ENCODE measurements at regions not wholly inside any gene's neighbourhood (a gene's known extent, or its start where the extent isn't known, plus 50 kb on each side); places are given as distances from the start of the nearest gene placed in this dataset.

- Histone ChIP-seq H3K9me3 (ENCODE audit: low read depth, low read length) (no peaks in the 10 kb centered on the region), H3K4me3 (ENCODE audit: low read length) (no peak overlapping the region), H3K27me3 (ENCODE audit: insufficient read depth, low read length) (no peaks in the 10 kb centered on the region), H3K4me1 (ENCODE audit: insufficient read depth, low read length) (no peaks in the 10 kb centered on the region)
Observed at GRCh38 chr3:28739647-28740046, 391.0 kb upstream of the AZI2 start.

- H3K4me1 ChIP-seq (ENCODE audit: insufficient read depth, low read length): no peaks in the 10 kb centered on the region
- H3K27me3 ChIP-seq (ENCODE audit: insufficient read depth, low read length): no peaks in the 10 kb centered on the region
- no peak overlapping the region for H3K4me3 ChIP-seq (ENCODE audit: low read length)
- no peaks in the 10 kb centered on the region for H3K9me3 ChIP-seq (ENCODE audit: low read depth, low read length)
Observed at GRCh38 chr3:28743271-28743670, 394.6 kb upstream of the AZI2 start.

GRCh38 chr3:28743831-28744230 is 395.2 kb upstream of the AZI2 start:
- Histone ChIP-seq H3K9me3 (ENCODE audit: low read depth, low read length) (no peaks in the 10 kb centered on the region), H3K4me3 (ENCODE audit: low read length) (no peak overlapping the region), H3K27me3 (ENCODE audit: insufficient read depth, low read length) (no peaks in the 10 kb centered on the region), H3K4me1 (ENCODE audit: insufficient read depth, low read length) (no peaks in the 10 kb centered on the region)

- H3K4me3 ChIP-seq (ENCODE audit: low read length): no peak overlapping the region
- peaks cover 5% of the 10 kb centered on the region for H3K9me3 ChIP-seq (ENCODE audit: low read depth, low read length)
- no peaks in the 10 kb centered on the region for H3K4me1 ChIP-seq (ENCODE audit: insufficient read depth, low read length)
Observed at GRCh38 chr3:28745436-28745835, 396.8 kb upstream of the AZI2 start.

GRCh38 chr3:28745916-28746617 is 397.4 kb upstream of the AZI2 start:
- Histone ChIP-seq H3K9me3 (ENCODE audit: low read depth, low read length) (peaks cover 6% of the 10 kb centered on the region), H3K4me3 (ENCODE audit: low read length) (no peak overlapping the region), H3K4me1 (ENCODE audit: insufficient read depth, low read length) (no peaks in the 10 kb centered on the region)

More at GRCh38 chr3:28745436-28745835, 396.8 kb upstream of the AZI2 start:
- H3K27me3 ChIP-seq (ENCODE audit: insufficient read depth, low read length): no peaks in the 10 kb centered on the region

GRCh38 chr3:28746990-28747389 is 398.4 kb upstream of the AZI2 start:
- no peaks in the 10 kb centered on the region for H3K4me1 ChIP-seq (ENCODE audit: insufficient read depth, low read length)

More at GRCh38 chr3:28745916-28746617, 397.4 kb upstream of the AZI2 start:
- H3K27me3 ChIP-seq (ENCODE audit: insufficient read depth, low read length): no peaks in the 10 kb centered on the region

GRCh38 chr3:28751864-28752263 is 403.2 kb upstream of the AZI2 start:
- Histone ChIP-seq H3K4me1 (ENCODE audit: insufficient read depth, low read length) (no peaks in the 10 kb centered on the region), H3K27me3 (ENCODE audit: insufficient read depth, low read length) (no peaks in the 10 kb centered on the region), H3K9me3 (ENCODE audit: low read depth, low read length) (peaks cover 6% of the 10 kb centered on the region), H3K4me3 (ENCODE audit: low read length) (no peak overlapping the region)

More at GRCh38 chr3:28746990-28747389, 398.4 kb upstream of the AZI2 start:
- Histone ChIP-seq H3K9me3 (ENCODE audit: low read depth, low read length) (peaks cover 6% of the 10 kb centered on the region), H3K27me3 (ENCODE audit: insufficient read depth, low read length) (no peaks in the 10 kb centered on the region), H3K4me3 (ENCODE audit: low read length) (no peak overlapping the region)

GRCh38 chr3:28752290-28752689 is 403.7 kb upstream of the AZI2 start:
- Histone ChIP-seq H3K9me3 (ENCODE audit: low read depth, low read length) (peaks cover 6% of the 10 kb centered on the region), H3K4me1 (ENCODE audit: insufficient read depth, low read length) (no peaks in the 10 kb centered on the region), H3K27me3 (ENCODE audit: insufficient read depth, low read length) (no peaks in the 10 kb centered on the region), H3K4me3 (ENCODE audit: low read length) (no peak overlapping the region)

GRCh38 chr3:28756056-28756455 is 407.4 kb upstream of the AZI2 start:
- H3K9me3 ChIP-seq (ENCODE audit: low read depth, low read length): no peaks in the 10 kb centered on the region
- no peaks in the 10 kb centered on the region for H3K27me3 ChIP-seq (ENCODE audit: insufficient read depth, low read length)
- H3K4me1 ChIP-seq (ENCODE audit: insufficient read depth, low read length): no peaks in the 10 kb centered on the region
- H3K4me3 ChIP-seq (ENCODE audit: low read length): no peak overlapping the region

- Histone ChIP-seq H3K27me3 (ENCODE audit: insufficient read depth, low read length) (no peaks in the 10 kb centered on the region), H3K4me3 (ENCODE audit: low read length) (no peak overlapping the region), H3K9me3 (ENCODE audit: low read depth, low read length) (no peaks in the 10 kb centered on the region), H3K4me1 (ENCODE audit: insufficient read depth, low read length) (no peaks in the 10 kb centered on the region)
Observed at GRCh38 chr3:28758115-28758514, 409.5 kb upstream of the AZI2 start.

- H3K27me3 ChIP-seq (ENCODE audit: insufficient read depth, low read length): no peaks in the 10 kb centered on the region
- no peaks in the 10 kb centered on the region for H3K9me3 ChIP-seq (ENCODE audit: low read depth, low read length)
- H3K4me1 ChIP-seq (ENCODE audit: insufficient read depth, low read length): no peaks in the 10 kb centered on the region
- no peak overlapping the region for H3K4me3 ChIP-seq (ENCODE audit: low read length)
Observed at GRCh38 chr3:28761375-28761774, 412.8 kb upstream of the AZI2 start.

- H3K4me1 ChIP-seq (ENCODE audit: insufficient read depth, low read length): no peaks in the 10 kb centered on the region
- H3K4me3 ChIP-seq (ENCODE audit: low read length): no peak overlapping the region
- peaks cover 5% of the 10 kb centered on the region for H3K9me3 ChIP-seq (ENCODE audit: low read depth, low read length)
- no peaks in the 10 kb centered on the region for H3K27me3 ChIP-seq (ENCODE audit: insufficient read depth, low read length)
Observed at GRCh38 chr3:28765194-28765593, 416.6 kb upstream of the AZI2 start.

- Histone ChIP-seq H3K27me3 (ENCODE audit: insufficient read depth, low read length) (no peaks in the 10 kb centered on the region), H3K4me3 (ENCODE audit: low read length) (no peak overlapping the region), H3K4me1 (ENCODE audit: insufficient read depth, low read length) (no peaks in the 10 kb centered on the region), H3K9me3 (ENCODE audit: low read depth, low read length) (peaks cover 8% of the 10 kb centered on the region)
Observed at GRCh38 chr3:28768439-28768838, 419.8 kb upstream of the AZI2 start.

- H3K27me3 ChIP-seq (ENCODE audit: insufficient read depth, low read length): no peaks in the 10 kb centered on the region
- H3K4me1 ChIP-seq (ENCODE audit: insufficient read depth, low read length): no peaks in the 10 kb centered on the region
- peaks cover 20% of the 10 kb centered on the region for H3K9me3 ChIP-seq (ENCODE audit: low read depth, low read length)
- no peak overlapping the region for H3K4me3 ChIP-seq (ENCODE audit: low read length)
Observed at GRCh38 chr3:28777806-28778475, 429.3 kb upstream of the AZI2 start.

GRCh38 chr3:28780480-28780879 is 431.9 kb upstream of the AZI2 start:
- no peaks in the 10 kb centered on the region for H3K27me3 ChIP-seq (ENCODE audit: insufficient read depth, low read length)

GRCh38 chr3:28781053-28781452 is 432.4 kb upstream of the AZI2 start:
- peaks cover 13% of the 10 kb centered on the region for H3K9me3 ChIP-seq (ENCODE audit: low read depth, low read length)
- H3K4me1 ChIP-seq (ENCODE audit: insufficient read depth, low read length): no peaks in the 10 kb centered on the region
- no peaks in the 10 kb centered on the region for H3K27me3 ChIP-seq (ENCODE audit: insufficient read depth, low read length)
- H3K4me3 ChIP-seq (ENCODE audit: low read length): no peak overlapping the region

More at GRCh38 chr3:28780480-28780879, 431.9 kb upstream of the AZI2 start:
- peaks cover 13% of the 10 kb centered on the region for H3K9me3 ChIP-seq (ENCODE audit: low read depth, low read length)
- no peak overlapping the region for H3K4me3 ChIP-seq (ENCODE audit: low read length)
- H3K4me1 ChIP-seq (ENCODE audit: insufficient read depth, low read length): no peaks in the 10 kb centered on the region
